NCI-H1092 treated with DMSO at 0.1 percent for 48 hours (cell line): ENCODE measurements at regions not wholly inside any gene's neighbourhood (a gene's known extent, or its start where the extent isn't known, plus 50 kb on each side); places are given as distances from the start of the nearest gene placed in this dataset.
"Not testable (repeated sequence)": the region's sequence is repeated elsewhere in the genome, so short reads cannot be mapped to it uniquely, and the experiment has no call there.

Experiments
- DNase-seq: peaks from one replicate; lab custom pipeline; 2025; lab: John Stamatoyannopoulos, UW

DNA sequence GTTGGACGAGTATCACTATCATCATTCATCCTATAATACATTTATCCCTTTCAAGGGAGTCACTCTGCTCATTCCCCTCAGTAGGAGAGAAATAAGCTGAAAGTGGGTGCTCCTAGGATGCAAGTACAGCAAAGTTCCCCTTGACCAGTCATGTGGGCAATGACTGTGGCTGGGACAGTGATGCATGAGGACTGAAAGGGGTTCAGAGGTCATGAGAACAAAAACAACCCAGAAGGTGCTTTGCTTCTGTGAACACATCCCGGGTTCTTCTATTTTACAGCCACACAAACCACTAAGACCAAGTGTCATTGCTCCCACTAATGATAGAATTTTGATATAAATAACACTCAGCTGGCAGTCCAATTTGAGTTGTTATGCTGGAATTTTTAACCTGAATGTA, 177.8 kb upstream of the ADCY2 start:
- DNase-seq: no peak

DNA sequence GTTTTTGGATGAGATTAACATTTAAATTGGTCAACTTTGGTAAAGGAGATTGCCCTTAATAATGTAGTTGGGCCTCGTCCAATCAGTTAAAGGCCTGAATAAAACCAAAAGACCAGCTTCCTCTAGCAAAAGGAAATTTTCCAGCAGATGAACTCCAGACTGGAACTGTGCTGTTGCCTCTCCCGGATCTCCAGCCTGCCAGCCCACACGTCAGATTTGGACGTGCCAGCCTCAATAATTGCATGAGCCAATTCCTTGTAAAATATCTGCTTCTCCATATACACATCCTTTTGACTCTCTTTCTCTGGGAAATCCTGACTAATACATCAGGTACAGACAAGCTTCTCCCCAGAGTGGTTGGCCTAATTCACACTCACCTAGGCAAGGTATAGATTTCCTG, 175.8 kb upstream of the ADCY2 start:
- no peak for DNase-seq

DNA sequence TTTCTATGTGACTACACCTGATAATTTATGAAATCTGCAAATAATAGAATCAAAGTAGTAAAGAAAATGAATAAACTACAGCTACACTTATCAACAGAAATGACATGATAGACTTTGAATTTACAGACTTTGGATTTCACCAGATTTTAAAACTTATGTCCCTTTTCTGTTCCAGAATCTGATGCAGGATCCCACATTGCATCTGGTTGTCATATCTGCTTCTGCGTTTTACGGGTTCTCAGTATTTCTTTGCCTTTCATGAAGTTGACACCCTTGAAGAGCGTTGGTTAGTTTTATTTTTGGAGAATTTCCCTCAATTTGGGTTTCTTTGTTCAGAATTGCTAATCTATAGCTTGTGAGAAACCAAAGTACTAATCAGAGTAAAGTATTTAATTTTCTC, 174.9 kb upstream of the ADCY2 start:
- DNase-seq: no peak

DNA sequence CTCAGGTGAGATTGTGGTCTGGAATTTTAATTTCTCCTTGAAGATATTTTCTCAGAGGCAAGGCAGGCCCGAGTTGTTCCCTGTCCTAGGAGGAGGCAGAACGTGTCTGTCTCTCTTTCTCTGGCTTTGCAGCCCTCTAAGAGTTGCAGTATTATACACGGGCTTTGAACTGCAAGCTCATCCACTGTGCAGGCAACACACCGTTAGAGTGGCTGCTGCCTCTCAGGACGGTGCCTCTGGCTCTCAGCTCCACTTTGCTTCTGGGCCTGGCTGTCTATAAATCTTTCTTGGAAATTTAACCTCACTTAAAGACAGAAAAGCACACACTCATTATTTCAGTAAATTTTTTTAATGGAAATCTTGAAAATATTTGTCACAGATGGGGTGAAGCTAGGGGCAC, 170.1 kb upstream of the ADCY2 start:
- no peak for DNase-seq

DNA sequence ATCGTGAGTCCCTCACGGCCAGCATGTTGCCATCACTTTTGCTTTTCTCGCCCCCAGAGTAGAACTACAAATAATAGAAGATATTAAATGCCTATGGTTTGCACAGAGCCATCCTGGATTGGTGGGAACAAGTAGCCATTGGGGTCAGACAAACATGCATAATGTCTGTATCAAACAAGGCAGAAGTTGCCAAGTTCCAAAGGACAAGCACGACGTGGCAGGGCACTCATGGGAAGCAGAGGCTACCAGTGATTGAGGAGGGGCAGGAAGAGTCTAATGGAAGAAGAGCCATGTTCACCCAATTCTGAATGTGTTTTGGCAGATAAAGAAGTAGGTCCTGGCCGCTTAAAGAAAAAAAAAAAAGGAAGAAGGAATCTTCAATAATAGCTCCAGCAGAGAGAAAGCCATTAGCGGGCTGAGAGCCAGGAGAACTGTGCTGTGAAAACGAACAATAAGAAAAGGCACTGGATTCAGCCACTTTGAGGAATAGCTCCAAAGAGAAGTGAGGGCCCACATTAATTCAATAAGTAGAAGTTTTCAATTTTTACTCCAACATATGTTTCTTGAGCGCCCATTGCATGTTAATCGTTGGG, 153.7 kb upstream of the ADCY2 start:
- DNase-seq: no peak

DNA sequence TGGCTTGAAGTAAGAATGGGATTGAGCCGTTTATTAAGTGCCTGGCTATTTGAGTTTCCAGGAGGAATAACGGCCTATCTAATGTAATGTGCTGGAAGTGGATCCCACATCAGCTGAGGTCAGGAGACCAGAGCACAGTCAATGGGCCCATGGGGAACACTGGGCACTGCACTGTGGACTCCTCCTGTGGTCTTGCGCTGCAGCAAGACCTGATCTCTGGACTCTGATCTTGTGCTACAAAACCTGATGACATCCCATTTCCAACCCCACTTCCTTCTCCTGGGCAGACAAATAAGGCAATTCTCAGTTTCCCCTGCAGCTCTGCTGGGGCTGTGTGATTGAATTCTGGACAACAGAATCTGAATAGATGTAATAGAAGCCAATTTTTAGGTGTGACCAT, 151.7 kb upstream of the ADCY2 start:
- no peak for DNase-seq

DNA sequence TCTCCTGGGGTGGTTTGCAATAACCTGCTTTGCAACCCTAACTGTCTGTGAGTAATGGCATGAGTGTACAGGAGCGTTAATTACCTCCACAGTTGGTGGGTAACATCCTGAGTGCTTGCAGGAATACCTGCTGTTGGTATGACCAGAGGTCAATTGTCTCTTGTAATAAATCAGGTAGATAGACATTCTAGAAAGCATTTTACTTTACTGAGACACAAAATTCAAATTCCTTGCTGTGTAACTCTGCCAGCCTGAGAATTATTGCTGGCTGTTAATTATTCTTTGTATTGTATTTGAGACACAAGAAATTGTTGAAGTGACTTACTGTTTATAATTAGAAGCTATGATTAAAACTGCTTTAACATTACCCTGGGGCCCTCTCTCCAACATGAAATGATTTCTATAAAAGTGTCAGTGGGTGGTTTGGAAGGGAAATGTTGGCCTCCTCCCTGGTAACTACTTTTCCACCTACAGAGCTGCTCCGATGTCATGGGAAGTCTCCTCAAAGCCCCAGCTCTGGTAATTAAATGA, 150.8 kb upstream of the ADCY2 start:
- DNase-seq: no peak

DNA sequence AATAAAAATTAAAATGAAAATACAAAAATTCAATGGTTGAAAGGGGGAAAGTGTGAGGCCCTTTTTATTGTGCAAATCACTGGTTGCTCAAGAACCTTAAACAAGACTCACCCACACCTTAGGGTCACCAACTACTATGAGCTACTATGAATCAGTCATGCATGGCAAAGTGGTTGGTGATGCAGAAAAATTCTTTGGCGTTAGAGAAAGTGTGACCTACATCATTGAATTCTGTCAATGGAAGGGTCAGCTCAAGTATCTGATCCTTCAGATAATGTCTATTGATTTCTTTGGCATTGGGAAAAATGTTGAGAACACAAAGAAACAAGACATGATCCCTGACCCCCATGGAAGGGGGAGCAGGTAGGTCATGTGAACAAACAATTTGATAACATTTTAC, 149.7 kb upstream of the ADCY2 start:
- DNase-seq: no peak

DNA sequence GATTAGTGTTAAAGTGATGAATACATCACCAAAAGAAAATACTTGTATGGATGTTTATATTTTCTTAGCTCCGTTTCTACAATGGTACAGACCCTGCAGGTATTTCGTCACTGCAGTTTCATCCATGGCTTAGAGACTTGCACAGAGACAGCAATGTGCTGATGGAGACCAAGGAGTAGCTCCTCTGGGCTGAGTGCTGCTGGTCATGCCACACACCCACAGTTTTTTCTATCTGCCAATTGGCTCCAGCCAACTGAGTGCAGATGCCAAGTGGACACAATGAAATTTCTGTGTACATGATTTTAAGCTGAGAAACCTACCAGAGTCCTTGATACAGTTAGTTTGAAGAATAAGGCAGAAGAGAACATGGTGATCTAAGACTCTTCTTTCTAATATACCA, 145.9 kb upstream of the ADCY2 start:
- DNase-seq: no peak

DNA sequence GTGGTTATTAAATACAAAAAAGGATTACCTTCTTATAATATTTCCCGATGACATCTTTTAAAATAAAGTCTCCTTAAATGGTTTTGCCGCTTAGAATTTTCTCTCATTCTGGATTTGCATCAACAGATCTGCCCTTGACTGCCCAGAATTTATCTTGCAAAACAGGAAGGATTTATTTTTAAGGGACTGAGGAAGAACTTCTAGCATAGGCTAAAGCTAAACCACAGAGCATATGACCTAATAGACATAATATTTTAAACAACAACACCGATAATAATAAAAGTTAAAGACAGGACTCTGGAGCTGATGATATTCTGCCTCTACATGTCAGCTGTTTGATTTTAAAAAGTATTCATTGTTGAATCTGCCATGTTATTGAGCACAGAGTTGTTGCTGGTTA, 145.3 kb upstream of the ADCY2 start:
- no peak for DNase-seq

DNA sequence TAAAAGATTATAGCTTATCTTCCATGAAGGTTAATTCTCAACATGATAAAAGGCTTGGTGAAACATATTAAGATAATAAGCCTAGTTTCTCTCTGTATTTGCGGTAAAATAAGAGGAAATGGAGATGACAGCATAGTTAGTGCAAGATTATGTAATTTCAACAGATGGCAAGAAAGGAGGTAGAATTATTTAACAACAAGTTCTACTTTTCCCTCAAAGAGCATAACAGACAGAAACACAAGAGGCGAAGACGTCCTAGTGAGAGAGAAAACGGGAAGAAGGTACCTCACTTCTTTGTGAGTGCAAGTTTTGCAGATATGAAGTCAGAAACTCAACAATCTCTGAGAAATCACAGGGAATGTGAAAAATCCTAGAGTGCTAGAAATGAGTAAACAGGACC, 144.8 kb upstream of the ADCY2 start:
- DNase-seq: no peak

DNA sequence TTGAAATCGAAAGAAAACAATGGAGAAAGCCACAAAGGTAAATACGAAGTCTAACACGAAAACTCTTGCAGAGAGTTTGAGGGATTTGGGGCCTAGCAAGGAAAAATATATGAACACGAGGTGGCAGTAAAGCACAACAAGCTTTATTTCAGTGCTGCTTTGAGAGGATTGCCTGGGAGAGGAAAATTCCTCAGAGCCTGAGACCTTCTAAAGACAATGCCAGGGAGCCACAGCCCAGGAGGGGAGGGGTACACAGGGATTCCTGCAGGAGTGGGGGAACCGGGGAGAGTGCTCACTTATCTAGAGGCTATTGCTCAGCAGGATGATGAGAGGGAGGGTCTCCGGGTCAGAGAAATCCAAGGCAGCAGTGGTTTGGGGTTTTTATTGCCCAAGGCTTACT, 134.9 kb upstream of the ADCY2 start:
- peak; percentile 8 for DNase-seq

DNA sequence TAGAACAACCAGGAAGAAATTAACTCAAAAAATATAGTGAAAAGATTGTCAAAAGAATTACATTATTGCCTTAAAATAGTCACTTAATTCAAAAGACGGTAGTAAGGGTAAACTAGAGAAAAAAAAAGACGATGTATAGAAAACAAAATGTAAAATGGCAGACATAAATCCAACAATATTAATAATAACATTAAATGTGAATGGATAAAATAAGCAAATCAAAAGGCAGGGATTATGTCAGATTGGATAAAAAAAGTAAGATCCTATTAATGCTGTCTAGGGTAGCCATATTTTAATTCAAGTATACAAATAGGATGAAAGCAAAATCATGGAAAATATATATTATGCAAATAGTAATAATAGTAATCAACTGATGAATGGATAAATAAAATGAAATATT, 134.0 kb upstream of the ADCY2 start:
- DNase-seq: no peak

DNA sequence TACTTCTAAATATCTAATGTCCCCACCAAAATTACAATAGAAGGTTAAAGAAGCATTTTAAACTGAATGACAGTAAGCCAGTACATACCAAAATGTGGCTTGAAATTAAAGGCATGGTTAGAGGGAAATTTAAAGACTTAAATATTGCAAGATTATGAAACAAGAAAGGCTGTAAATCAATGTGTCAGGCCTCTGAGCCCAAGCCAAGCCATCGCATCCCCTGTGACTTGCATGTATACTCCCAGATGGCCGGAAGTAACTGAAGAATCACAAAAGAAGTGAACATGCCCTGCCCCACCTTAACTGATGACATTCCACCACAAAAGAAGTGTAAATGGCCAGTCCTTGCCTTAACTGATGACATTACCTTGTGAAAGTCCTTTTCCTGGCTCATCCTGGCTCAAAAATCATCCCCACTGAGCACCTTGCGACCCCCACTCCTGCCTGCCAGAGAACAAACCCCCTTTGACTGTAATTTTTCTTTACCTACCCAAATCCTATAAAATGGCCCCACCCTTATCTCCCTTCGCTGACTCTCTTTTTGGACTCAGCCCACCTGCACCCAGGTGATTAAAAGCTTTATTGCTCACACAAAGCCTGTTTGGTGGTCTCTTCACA, 132.4 kb upstream of the ADCY2 start:
- not testable (repeated sequence) for DNase-seq

DNA sequence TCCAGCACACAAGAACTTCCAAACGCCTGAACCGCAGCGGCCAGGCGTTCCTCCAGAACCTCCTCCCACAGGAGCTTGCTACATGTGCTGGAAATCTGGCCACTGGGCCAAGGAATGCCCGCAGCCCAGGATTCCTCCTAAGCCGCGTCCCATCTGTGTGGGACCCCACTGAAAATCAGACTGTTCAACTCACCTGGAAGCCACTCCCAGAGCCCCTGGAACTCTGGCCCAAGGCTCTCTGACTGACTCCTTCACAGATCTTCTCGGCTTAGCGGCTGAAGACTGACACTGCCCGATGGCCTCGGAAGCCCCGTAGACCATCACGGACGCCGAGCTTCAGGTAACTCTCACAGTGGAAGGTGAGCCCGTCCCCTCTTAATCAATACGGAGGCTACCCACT, 130.2 kb upstream of the ADCY2 start:
- DNase-seq: not testable (repeated sequence)

DNA sequence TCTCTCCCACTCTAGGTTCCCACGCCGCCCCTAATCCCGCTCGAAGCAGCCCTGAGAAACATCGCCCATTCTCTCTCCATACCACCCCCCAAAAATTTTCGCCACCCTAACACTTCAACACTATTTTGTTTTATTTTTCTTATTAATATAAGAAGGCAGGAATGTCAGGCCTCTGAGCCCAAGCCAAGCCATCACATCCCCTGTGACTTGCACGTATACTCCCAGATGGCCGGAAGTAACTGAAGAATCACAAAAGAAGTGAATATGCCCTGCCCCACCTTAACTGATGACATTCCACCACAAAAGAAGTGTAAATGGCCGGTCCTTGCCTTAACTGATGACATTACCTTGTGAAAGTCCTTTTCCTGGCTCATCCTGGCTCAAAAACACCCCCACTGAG, 127.2 kb upstream of the ADCY2 start:
- not testable (repeated sequence) for DNase-seq

DNA sequence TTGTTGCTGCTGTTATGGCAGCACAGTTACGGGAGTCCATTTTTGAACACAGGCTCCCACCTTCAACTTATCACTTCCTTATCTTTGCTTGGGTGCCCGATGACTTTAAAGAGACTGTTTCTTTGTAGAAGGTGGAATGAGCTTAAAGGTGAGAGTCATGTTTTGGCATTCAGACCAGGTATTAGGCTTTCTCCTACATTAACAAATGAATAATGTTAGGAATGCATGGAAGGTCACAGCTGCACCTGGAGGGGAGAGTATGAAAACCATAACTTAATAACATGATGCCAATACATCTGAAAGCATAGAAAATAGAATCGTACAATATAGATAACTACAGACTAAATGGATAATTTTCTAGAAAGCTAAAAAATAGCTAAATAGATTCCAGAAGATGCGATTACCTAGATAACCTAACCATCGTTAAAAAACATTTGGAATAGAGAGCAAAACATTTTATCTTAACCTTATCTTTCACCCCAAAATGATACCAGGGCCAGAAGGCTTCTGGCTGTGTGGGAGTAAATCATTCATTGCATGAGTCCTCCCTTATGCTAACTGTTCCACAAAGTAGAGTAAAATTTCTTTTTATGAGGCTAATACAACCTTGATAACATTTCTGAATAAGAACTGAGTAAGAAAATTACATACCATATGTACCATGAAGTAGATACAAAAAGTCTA, 126.2 kb upstream of the ADCY2 start:
- no peak for DNase-seq

DNA sequence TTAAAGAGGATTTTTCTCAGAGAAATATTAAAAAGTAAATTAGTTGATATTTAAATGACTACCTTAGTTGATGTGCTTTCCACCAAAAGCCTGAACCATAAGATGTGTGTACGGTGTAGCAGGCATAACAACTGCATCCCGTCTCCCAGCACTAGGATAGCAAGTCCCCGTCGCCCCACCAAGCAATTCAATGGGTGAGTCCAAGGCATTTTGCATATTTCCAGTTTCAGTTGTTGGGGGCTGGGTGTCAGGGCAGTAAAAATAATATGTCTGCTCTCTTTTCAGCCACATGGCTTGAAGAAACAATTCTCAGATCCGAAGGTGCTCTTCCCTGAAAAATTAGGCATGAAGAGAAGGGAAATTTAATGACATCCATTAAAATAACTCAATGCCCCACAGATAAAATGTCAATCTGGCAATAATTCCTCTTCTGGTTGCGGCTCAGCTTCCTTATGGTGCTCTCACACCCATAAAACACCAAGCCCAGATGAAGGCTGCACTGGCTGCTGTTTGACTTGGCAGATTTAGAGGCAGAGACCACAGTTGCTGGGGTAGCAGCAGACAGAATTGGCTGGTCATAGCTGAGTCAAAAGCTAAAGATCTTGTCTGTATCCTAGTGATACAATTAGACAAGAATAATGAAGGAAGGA, 124.4 kb upstream of the ADCY2 start:
- peak; percentile 38 for DNase-seq

DNA sequence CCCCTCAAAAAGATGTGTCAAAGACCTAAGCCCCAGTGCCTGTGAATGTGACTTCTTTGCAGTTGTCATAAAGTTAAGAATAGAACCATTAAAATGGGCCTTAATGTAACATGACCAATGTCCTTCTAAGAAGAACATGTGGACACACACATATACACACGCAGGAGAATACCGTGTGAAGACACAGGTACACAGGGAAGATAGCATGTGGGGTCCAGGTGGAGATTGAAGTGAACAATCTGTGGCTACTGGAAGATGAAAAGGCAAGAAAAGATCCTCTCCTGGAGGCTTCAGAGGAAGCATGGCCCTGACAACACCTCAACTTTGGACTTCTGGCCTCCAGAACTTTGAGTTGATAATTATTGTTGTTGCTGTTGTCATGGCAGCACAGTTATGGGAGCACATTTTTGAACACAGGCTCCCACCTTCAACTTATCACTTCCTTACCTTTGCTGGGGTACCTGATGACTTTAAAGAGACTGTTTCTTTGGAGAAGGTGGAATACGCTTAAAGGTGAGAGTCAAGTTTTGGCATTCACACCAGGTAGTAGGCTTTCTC, 123.5 kb upstream of the ADCY2 start:
- no peak for DNase-seq

DNA sequence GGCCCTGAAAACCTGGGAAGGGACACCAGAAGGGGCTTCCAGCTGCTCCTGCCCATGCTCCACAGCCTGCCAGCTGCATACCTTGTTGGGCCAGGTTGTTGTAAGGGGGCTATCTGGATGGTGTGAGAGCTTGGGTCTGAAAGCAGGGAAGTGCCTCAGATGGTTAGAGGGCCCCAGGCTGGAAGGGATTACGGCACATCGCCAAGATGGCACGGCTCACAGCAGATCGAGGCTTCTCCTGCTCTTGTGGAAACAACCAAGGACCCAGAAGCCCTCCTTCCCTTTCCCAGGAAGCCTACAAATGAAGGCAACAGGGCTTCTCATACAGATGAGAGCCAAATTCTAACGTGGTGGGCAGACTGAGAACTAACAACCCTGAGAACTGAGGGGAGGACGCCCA, 121.7 kb upstream of the ADCY2 start:
- no peak for DNase-seq

DNA sequence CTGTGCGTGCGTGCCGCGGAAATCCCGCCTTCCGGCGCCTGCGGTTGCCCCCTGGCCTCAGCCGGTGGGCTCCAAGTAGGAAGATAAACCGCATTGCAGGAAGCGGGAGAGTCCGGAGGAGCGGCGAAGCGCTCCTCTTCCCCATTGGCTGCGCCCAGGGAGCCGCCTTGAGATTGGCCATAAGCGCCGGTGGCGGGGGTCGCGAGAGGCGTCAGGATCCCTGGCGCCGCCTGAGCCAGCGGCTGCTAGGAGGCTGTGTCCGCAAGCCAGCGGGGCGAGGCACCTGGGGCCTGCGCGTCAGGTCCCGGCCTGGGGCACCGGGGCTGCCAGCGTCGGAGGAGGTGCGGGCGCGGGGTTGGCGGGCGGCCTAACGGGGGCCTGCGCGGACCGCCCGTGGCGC, 106.3 kb upstream of the ADCY2 start:
- not testable (repeated sequence) for DNase-seq

DNA sequence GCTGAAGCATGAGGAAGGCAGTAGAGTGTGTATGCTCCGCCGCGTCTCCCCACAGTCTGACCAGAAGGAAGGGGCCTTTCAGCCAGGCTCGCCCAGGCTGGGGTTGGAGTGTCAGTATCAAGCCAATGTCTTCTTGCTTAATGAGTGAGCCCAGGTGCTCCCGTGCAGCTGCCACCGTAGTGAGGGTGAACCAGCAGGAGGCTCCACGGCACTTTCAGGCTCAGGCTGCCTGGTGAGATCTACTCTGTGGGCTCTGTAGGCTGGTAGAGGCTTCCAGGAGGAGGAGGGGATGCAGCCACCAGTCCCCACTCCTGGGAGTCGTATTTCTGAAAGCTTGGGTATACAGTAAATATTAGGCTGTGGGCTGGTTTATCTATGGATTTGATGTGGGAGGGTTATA, 98.1 kb upstream of the ADCY2 start:
- DNase-seq: not testable (repeated sequence)

DNA sequence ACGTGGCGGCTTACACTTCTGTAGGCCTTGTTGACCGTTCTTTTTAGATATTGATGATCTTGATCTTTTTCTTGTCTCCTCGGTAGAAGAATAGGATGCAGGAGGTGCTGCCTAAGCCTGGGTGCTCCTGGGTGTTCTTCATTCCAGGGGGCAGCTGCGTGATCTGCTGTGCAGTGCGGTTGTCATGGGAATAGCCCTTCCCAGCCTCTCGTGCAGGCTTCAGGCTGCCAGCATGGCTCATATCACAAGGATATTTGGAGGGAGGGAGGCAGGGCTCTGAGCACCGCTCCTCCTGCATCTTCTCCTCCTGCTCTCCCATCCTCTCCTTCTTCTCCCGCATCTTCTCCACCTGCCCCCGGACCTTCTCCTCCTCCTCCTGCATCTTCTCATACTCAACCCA, 96.2 kb upstream of the ADCY2 start:
- DNase-seq: not testable (repeated sequence)
